HEK293 (cell line): ENCODE measurements at regions not wholly inside any gene's neighbourhood (a gene's known extent, or its start where the extent isn't known, plus 50 kb on each side); places are given as distances from the start of the nearest gene placed in this dataset.

Experiments used
- CTCF ChIA-PET: fragments of 350-600 bp; formaldehyde crosslinking; extraction: SDS; loops from one replicate; lab custom pipeline; 2021; ENCODE audit warnings: antibody characterized with exemption; lab: Yijun Ruan, JAX
- POLR2A ChIA-PET: fragments of 300-600 bp; formaldehyde crosslinking; extraction: SDS; loops from one replicate; lab custom pipeline; 2020; ENCODE audit warnings: antibody characterized with exemption, inconsistent platforms; lab: Yijun Ruan, JAX
- H3K27ac ChIP-seq: fragments of 200-500 bp; sonication (Bioruptor generic); 2 replicates; pipeline ENCODE4 v1.5.1; 2014; ENCODE audit warnings: low read depth, low read length, control low read depth, inconsistent platforms; ENCODE audit errors: extremely low read depth
- H3K36me3 ChIP-seq, 2 experiments: fragments of 200-500 bp in 1 of 2; sonication (Bioruptor generic) in 1 of 2; 1 replicate in 1 of 2; 2 replicates in 1 of 2; pipeline ENCODE4 v1.5.1; 2014 to 2017; ENCODE audit warnings: inconsistent platforms in 2 of 2, low read length in 2 of 2; ENCODE audit not compliant: control insufficient read depth in 2 of 2, insufficient read depth in 1 of 2
- H3K4me1 ChIP-seq: fragments of 200-500 bp; sonication (Bioruptor generic); 2 replicates; pipeline ENCODE4 v1.5.1; 2014; ENCODE audit warnings: mild to moderate bottlenecking, low read length, inconsistent platforms; ENCODE audit not compliant: control insufficient read depth, insufficient read depth
- H3K4me3 ChIP-seq: 2 replicates; pipeline ENCODE4 v1.5.1; 2011; ENCODE audit warnings: low read depth, mild to moderate bottlenecking, control low read depth, low read length, moderate library complexity
- H3K9me3 ChIP-seq: fragments of 200-500 bp; sonication (Bioruptor generic); 2 replicates; pipeline ENCODE4 v1.5.1; 2014; ENCODE audit warnings: low read depth, low read length, inconsistent platforms; ENCODE audit not compliant: control insufficient read depth, insufficient read depth
- HOXC10 ChIP-seq: sonication (generic); formaldehyde crosslinking; IDR thresholded peaks from 2 replicates; pipeline ENCODE4 v1.8.1; 2023; ENCODE audit warnings: mild to moderate bottlenecking, missing genetic modification reagents
- MYNN ChIP-seq: fragments of 450-650 bp; formaldehyde crosslinking; IDR thresholded peaks from 2 replicates; pipeline ENCODE4 v1.5.1; 2016; ENCODE audit warnings: missing biosample characterization, missing genetic modification characterization, borderline replicate concordance
- RBAK ChIP-seq: fragments of 450-650 bp; formaldehyde crosslinking; IDR thresholded peaks from 2 replicates; pipeline ENCODE4 v1.5.1; 2016; ENCODE audit warnings: missing biosample characterization, missing genetic modification characterization
- SCRT1 ChIP-seq: fragments of 450-650 bp; formaldehyde crosslinking; IDR thresholded peaks from 2 replicates; pipeline ENCODE4 v1.5.1; 2016; ENCODE audit warnings: missing biosample characterization, missing genetic modification characterization, borderline replicate concordance
- TRIM28 ChIP-seq: IDR thresholded peaks from 2 replicates; pipeline ENCODE4 v1.6.1; 2011; ENCODE audit warnings: low read length, control low read depth, borderline replicate concordance
- TSHZ1 ChIP-seq: fragments of 450-650 bp; formaldehyde crosslinking; IDR thresholded peaks from 2 replicates; pipeline ENCODE4 v1.5.1; 2016; ENCODE audit warnings: missing biosample characterization, missing genetic modification characterization, borderline replicate concordance
- ZBTB1 ChIP-seq: fragments of 450-650 bp; formaldehyde crosslinking; IDR thresholded peaks from 2 replicates; pipeline ENCODE4 v1.5.1; 2016; ENCODE audit warnings: missing biosample characterization, missing genetic modification characterization
- ZNF146 ChIP-seq: fragments of 450-650 bp; formaldehyde crosslinking; IDR thresholded peaks from 2 replicates; pipeline ENCODE4 v1.5.1; 2016; ENCODE audit warnings: missing biosample characterization, missing genetic modification characterization
- ZNF157 ChIP-seq: fragments of 450-650 bp; formaldehyde crosslinking; IDR thresholded peaks from 2 replicates; pipeline ENCODE4 v1.5.1; 2016; ENCODE audit warnings: missing biosample characterization, missing genetic modification characterization
- ZNF184 ChIP-seq: fragments of 450-650 bp; IDR thresholded peaks from 2 replicates; pipeline ENCODE4 v1.5.1; 2018; ENCODE audit warnings: missing biosample characterization, mild to moderate bottlenecking, missing genetic modification characterization
- ZNF214 ChIP-seq: fragments of 450-650 bp; formaldehyde crosslinking; IDR thresholded peaks from 2 replicates; pipeline ENCODE4 v1.5.1; 2017; ENCODE audit warnings: missing biosample characterization, mild to moderate bottlenecking, missing genetic modification characterization, borderline replicate concordance
- ZNF239 ChIP-seq: fragments of 450-650 bp; formaldehyde crosslinking; IDR thresholded peaks from 2 replicates; pipeline ENCODE4 v1.5.1; 2016; ENCODE audit warnings: missing biosample characterization, missing genetic modification characterization
- ZNF26 ChIP-seq: fragments of 450-650 bp; formaldehyde crosslinking; IDR thresholded peaks from 2 replicates; pipeline ENCODE4 v1.5.1; 2016; ENCODE audit warnings: missing biosample characterization, missing genetic modification characterization
- ZNF280C ChIP-seq: fragments of 450-650 bp; formaldehyde crosslinking; IDR thresholded peaks from 2 replicates; pipeline ENCODE4 v1.5.1; 2016; ENCODE audit warnings: missing biosample characterization, missing genetic modification characterization
- ZNF426 ChIP-seq: fragments of 450-650 bp; formaldehyde crosslinking; IDR thresholded peaks from 2 replicates; pipeline ENCODE4 v1.5.1; 2017; ENCODE audit warnings: missing biosample characterization, missing genetic modification characterization, mild to moderate bottlenecking, inconsistent platforms, moderate library complexity
- ZNF571 ChIP-seq: fragments of 450-650 bp; formaldehyde crosslinking; IDR thresholded peaks from 2 replicates; pipeline ENCODE4 v1.5.0; 2017; ENCODE audit warnings: missing biosample characterization, missing genetic modification characterization
- ZNF624 ChIP-seq: fragments of 450-650 bp; formaldehyde crosslinking; IDR thresholded peaks from 2 replicates; pipeline ENCODE4 v1.5.1; 2017; ENCODE audit warnings: missing biosample characterization, missing genetic modification characterization
- ZNF670 ChIP-seq: fragments of 450-650 bp; formaldehyde crosslinking; IDR thresholded peaks from 2 replicates; pipeline ENCODE4 v1.5.1; 2016; ENCODE audit warnings: missing biosample characterization, missing genetic modification characterization, low read depth

GRCh38 chr11:112401036-112401769, 140.5 kb upstream of the PLET1 start:
- ChIA-PET POLR2A (no interaction called here), CTCF (interaction anchor here (1.1 kb wide), 1 partner anchor 187 kb away, joined by 4 read pairs; no protein-coding TSS in a partner anchor)
- TF ChIP-seq SCRT1 (tag by site-specific recombination) = no peak
- TF ChIP-seq ZNF426 (tag by site-specific recombination) = no peak
- TF ChIP-seq HOXC10 (CRISPR knock-in tag) = no peak
- TF ChIP-seq ZNF157 (tag by site-specific recombination) = no peak
- TF ChIP-seq ZNF26 = no peak
- Histone ChIP-seq H3K36me3 (no peaks in the 10 kb centered on the region), H3K9me3 (no peaks in the 10 kb centered on the region), H3K4me3 (no peak overlapping the region), H3K4me1 (no peaks in the 10 kb centered on the region), H3K27ac (no peak overlapping the region)

- Histone ChIP-seq H3K9me3 (no peaks in the 10 kb centered on the region), H3K36me3 (no peaks in the 10 kb centered on the region), H3K4me3 (no peak overlapping the region), H3K4me1 (no peaks in the 10 kb centered on the region), H3K27ac (no peak overlapping the region)
- ChIA-PET POLR2A (no interaction called here), CTCF (interaction anchor here (0.5 to 1.3 kb wide), 2 partner anchors 123 to 170 kb away, joined by 4 read pairs; no protein-coding TSS in a partner anchor)
- TF ChIP-seq ZNF239 (tag by site-specific recombination) (no peak), ZNF280C (no peak), ZNF571 (tag by site-specific recombination) (no peak), ZNF624 (tag by site-specific recombination) (no peak), TSHZ1 (no peak), TRIM28 (no peak), ZNF214 (no peak), ZNF184 (tag by site-specific recombination) (no peak), ZNF670 (no peak), MYNN (tag by site-specific recombination) (no peak), ZBTB1 (no peak), ZNF146 (tag by site-specific recombination) (no peak), RBAK (no peak)
These were observed 142.8 kb upstream of the PLET1 start for GRCh38 chr11:112403432-112403831.
